ENCODE measurements at regions not wholly inside any gene's neighbourhood (a gene's known extent, or its start where the extent isn't known, plus 50 kb on each side); places are given as distances from the start of the nearest gene placed in this dataset.
"Not testable (repeated sequence)": the region's sequence is repeated elsewhere in the genome, so short reads cannot be mapped to it uniquely, and the experiment has no call there.

GRCh38 chr11:45392591-45393091 is 106.5 kb upstream of the SYT13 start:
- H3K27me3 ChIP-seq (replicated peaks; ENCODE audit: insufficient read depth): no peaks in the 10 kb centered on the region
- no peak overlapping the region for H3K4me3 ChIP-seq
- ATAC-seq (ENCODE audit: insufficient number of reproducible peaks, low FRiP score, low read depth) (no peak), DNase-seq (ENCODE audit: low spot score) (no peak)
- no peaks in the 10 kb centered on the region for H3K9me3 ChIP-seq
- peaks cover 0 to 3% of the 10 kb centered on the region in 2 donors for H3K4me1 ChIP-seq (ENCODE audit: control insufficient read depth in 1 of 2, low read depth in 2 of 2)
- no peaks in the 10 kb centered on the region for H3K36me3 ChIP-seq
- H3K27ac ChIP-seq: no peak overlapping the region
- TF ChIP-seq CTCF (IDR thresholded peaks at IDR 0.05): no peak

- Histone ChIP-seq H3K27ac (no peak overlapping the region), H3K4me3 (no peak overlapping the region), H3K27me3 (replicated peaks; ENCODE audit: insufficient read depth) (no peaks in the 10 kb centered on the region), H3K9me3 (no peaks in the 10 kb centered on the region), H3K36me3 (no peaks in the 10 kb centered on the region), H3K4me1 (ENCODE audit: control insufficient read depth in 1 of 2, low read depth in 2 of 2) (peaks cover 0 to 4% of the 10 kb centered on the region in 2 donors)
- TF ChIP-seq CTCF (IDR thresholded peaks at IDR 0.05): no peak
- ATAC-seq (ENCODE audit: insufficient number of reproducible peaks, low FRiP score, low read depth): no peak
- no peak for DNase-seq (ENCODE audit: low spot score)
These were observed 106.0 kb upstream of the SYT13 start for GRCh38 chr11:45392154-45392553.

GRCh38 chr11:45391168-45391850 is 105.2 kb upstream of the SYT13 start:
- peaks cover 0 to 4% of the 10 kb centered on the region in 2 donors for H3K4me1 ChIP-seq (ENCODE audit: control insufficient read depth in 1 of 2, low read depth in 2 of 2)
- no peak for TF ChIP-seq CTCF (IDR thresholded peaks at IDR 0.05)
- H3K36me3 ChIP-seq: no peaks in the 10 kb centered on the region
- no peaks in the 10 kb centered on the region for H3K9me3 ChIP-seq
- H3K27ac ChIP-seq: no peak overlapping the region
- ATAC-seq (ENCODE audit: insufficient number of reproducible peaks, low FRiP score, low read depth) (no peak), DNase-seq (ENCODE audit: low spot score) (no peak)
- H3K27me3 ChIP-seq (replicated peaks; ENCODE audit: insufficient read depth): no peaks in the 10 kb centered on the region
- H3K4me3 ChIP-seq: no peak overlapping the region

GRCh38 chr11:45390407-45390806 is 104.3 kb upstream of the SYT13 start:
- no peak for TF ChIP-seq CTCF (IDR thresholded peaks at IDR 0.05)
- Histone ChIP-seq H3K9me3 (no peaks in the 10 kb centered on the region), H3K4me3 (no peak overlapping the region), H3K27me3 (replicated peaks; ENCODE audit: insufficient read depth) (no peaks in the 10 kb centered on the region), H3K27ac (no peak overlapping the region), H3K4me1 (ENCODE audit: control insufficient read depth in 1 of 2, low read depth in 2 of 2) (peaks cover 0 to 4% of the 10 kb centered on the region in 2 donors), H3K36me3 (no peaks in the 10 kb centered on the region)
- no peak for DNase-seq (ENCODE audit: low spot score)
- no peak for ATAC-seq (ENCODE audit: insufficient number of reproducible peaks, low FRiP score, low read depth)

GRCh38 chr11:45388472-45388871 is 102.3 kb upstream of the SYT13 start:
- no peak for TF ChIP-seq CTCF (IDR thresholded peaks at IDR 0.05)
- Histone ChIP-seq H3K4me3 (no peak overlapping the region), H3K4me1 (ENCODE audit: control insufficient read depth in 1 of 2, low read depth in 2 of 2) (peaks cover 0 to 4% of the 10 kb centered on the region in 2 donors), H3K36me3 (no peaks in the 10 kb centered on the region), H3K9me3 (no peaks in the 10 kb centered on the region), H3K27me3 (replicated peaks; ENCODE audit: insufficient read depth) (no peaks in the 10 kb centered on the region), H3K27ac (no peak overlapping the region)
- ATAC-seq (ENCODE audit: insufficient number of reproducible peaks, low FRiP score, low read depth): no peak
- no peak for DNase-seq (ENCODE audit: low spot score)

GRCh38 chr11:45387885-45388284 is 101.7 kb upstream of the SYT13 start:
- H3K27me3 ChIP-seq (replicated peaks; ENCODE audit: insufficient read depth); H3K36me3 ChIP-seq: not testable (repeated sequence)

More at GRCh38 chr11:45387885-45388284, 101.7 kb upstream of the SYT13 start:
- not testable (repeated sequence) for DNase-seq (ENCODE audit: low spot score); H3K9me3 ChIP-seq; H3K4me3 ChIP-seq; H3K27ac ChIP-seq; ATAC-seq (ENCODE audit: insufficient number of reproducible peaks, low FRiP score, low read depth); H3K4me1 ChIP-seq (ENCODE audit: control insufficient read depth in 1 of 2, low read depth in 2 of 2)
